ENCODE measurements at regions not wholly inside any gene's neighbourhood (a gene's known extent, or its start where the extent isn't known, plus 50 kb on each side); places are given as distances from the start of the nearest gene placed in this dataset.

GRCh38 chr11:56932572-56933220, 56.0 kb upstream of the OR5AK2 start:
- no peak for DNase-seq

- DNase-seq: no peak
Observed at GRCh38 chr11:56923116-56923515, 65.6 kb upstream of the OR5AK2 start.

DNA sequence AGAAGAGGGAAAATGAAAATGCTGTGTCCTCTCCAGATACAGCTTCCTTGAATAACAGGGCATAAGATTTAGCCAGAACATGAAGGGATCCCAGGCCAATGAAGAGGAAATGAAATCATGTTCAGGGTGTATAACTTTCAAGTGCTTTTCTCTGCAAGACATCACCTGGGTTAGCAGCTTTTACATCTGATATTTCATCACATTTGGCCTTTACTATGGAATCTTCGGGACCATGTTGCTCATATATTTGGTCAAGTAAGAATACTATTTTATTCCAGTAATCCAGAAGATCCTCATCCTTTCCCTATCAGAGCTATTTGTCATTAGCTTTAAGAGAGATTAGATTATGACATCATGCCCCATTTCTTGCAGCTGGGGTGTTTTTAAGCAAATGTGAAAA, 66.3 kb upstream of the OR5AK2 start:
- DNase-seq: no peak

DNA sequence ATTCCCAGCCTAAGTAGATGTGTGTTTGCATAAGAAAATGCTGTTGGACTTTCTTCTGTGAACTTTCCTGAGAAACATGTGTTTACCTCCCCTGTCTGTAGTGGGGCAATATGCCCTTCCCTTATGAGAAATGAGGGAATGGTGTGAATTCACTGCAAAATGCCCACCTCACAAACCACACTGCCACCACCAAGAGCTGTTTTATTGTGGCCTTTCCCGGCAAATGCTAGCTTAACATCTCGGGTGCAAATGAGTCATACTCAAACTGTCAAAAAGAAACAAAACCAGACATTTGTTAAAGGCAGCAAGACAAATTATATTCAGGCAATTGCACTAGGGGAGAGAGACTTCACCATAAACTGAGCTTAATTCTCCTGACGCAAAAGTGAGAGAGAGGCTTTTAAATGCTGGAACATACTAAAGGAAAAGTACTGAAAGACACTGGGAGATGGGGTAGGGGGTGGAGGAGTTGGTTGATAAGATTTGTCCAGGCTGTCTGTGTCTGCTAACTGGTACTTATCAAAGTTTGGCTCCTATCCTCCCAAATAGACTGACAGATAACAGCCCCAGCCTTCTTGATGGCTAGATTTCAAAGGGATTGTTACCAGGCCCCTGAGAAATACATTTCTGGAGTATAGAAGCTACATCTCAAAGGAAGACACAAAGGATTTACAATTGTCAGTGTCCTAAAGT, 70.9 kb upstream of the OR5AK2 start:
- no peak for DNase-seq

GRCh38 chr11:56916587-56916986, 72.1 kb upstream of the OR5AK2 start:
- DNase-seq: no peak

DNA sequence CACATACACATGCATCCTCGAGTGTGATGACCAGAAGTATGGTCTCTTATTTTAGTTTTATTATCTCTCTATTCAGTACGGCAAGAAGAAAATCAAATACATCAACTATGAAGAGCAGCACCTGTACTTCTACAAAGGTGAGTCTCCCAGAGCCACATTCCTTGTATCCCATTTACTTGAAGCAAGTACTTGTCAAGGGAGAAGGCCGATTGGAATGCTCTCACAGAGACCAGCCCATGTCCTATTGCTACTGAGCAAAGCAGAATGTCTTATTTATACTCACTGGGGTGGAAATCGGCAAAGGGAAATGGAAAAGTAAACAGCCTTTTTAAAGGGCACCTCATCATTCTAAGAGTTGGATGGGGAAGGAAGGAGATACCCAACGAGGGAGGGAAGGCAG, 72.6 kb upstream of the OR5AK2 start:
- DNase-seq: no peak

GRCh38 chr11:56911312-56911711, 77.4 kb upstream of the OR5AK2 start:
- no peak for DNase-seq

- no peak for DNase-seq
Observed at GRCh38 chr11:56910785-56911184, 77.9 kb upstream of the OR5AK2 start.

DNA sequence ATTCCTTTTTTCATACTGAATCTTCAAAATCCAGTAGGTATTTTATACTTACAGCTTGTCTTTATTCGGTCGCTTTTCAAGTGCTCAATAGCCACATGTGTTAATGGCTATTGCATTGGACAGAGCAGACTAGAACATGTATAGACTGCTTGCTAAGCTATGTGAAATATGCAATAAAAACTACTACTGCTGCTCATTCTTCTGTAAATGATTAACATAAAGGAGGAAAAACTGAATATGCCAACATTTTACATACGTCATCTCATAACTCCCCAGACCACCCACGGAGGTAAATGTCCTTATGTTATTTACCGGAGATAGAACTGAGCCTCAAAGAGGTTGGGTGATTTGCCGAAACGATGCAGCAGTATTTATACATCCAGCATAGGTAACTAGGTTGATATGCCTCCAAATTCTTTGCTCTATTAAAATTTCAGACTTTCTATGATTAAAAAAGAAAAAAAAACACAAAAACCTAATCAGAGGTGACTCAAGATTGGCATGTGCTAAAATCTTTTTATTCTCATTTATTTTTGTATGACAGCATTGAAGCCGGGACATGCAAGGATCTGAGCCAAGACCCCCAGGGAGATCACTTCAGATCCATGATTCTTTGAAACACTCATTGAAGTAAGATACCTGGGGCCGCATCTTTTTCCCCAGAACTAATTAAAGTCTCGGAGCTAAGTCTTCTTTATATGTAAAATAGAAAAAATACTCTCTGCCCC, 78.5 kb upstream of the OR5AK2 start:
- no peak for DNase-seq

- no peak for DNase-seq
Observed at GRCh38 chr11:56909563-56909962, 79.2 kb upstream of the OR5AK2 start.

GRCh38 chr11:56909080-56909479, 79.6 kb upstream of the OR5AK2 start:
- no peak for DNase-seq

GRCh38 chr11:56906683-56907148, 82.0 kb upstream of the OR5AK2 start:
- no peak for DNase-seq

GRCh38 chr11:56905936-56906335, 82.8 kb upstream of the OR5AK2 start:
- no peak for DNase-seq

DNA sequence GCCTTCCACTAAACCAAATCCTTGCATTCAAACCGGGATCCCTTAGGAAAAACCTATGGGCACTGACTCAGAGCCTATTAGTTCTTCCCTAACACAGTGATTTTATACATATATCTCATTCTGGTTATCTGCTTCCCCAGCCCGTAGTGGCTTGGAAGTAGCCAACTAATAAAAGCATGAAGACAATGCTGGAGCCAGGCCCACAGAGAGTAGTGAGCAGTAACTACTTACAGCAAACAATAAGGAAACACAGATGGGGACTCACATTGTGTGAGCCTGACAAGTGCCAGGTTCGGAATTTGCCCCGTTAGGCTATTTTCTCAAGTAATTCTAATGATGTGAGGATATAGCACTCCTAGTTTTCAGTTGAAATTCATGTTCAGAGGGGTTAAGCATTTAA, 83.3 kb upstream of the OR5AK2 start:
- DNase-seq: no peak

GRCh38 chr11:56898856-56899255, 89.9 kb upstream of the OR5AK2 start:
- DNase-seq: no peak

GRCh38 chr11:56890584-56891305, 98.0 kb upstream of the OR5AK2 start:
- no peak for DNase-seq

- DNase-seq: no peak
Observed at GRCh38 chr11:56889986-56890385, 98.7 kb upstream of the OR5AK2 start.

GRCh38 chr11:56887940-56888339, 100.8 kb upstream of the OR5AK2 start:
- DNase-seq: no peak

DNA sequence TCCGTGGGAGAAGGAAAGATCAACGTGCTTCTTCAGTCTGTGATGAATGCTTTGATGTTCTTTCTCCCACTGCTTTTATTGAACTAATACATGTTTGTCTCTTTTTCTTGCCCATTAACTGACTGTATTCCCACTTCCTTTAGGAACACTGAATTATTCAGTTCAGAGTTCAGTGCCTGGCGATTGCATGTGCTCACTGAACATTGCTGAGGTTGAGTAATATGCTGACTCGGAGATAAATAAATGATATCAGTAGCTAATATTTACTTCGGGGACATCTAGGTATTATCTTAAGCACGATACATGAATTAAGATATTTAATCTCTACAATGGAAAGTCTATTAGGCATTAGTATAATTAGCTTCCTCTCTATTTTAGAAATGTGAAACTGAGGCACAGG, 102.3 kb upstream of the OR5AK2 start:
- no peak for DNase-seq

GRCh38 chr11:56885854-56886253, 102.9 kb upstream of the OR5AK2 start:
- DNase-seq: no peak

GRCh38 chr11:56885177-56885576, 103.5 kb upstream of the OR5AK2 start:
- DNase-seq: no peak

DNA sequence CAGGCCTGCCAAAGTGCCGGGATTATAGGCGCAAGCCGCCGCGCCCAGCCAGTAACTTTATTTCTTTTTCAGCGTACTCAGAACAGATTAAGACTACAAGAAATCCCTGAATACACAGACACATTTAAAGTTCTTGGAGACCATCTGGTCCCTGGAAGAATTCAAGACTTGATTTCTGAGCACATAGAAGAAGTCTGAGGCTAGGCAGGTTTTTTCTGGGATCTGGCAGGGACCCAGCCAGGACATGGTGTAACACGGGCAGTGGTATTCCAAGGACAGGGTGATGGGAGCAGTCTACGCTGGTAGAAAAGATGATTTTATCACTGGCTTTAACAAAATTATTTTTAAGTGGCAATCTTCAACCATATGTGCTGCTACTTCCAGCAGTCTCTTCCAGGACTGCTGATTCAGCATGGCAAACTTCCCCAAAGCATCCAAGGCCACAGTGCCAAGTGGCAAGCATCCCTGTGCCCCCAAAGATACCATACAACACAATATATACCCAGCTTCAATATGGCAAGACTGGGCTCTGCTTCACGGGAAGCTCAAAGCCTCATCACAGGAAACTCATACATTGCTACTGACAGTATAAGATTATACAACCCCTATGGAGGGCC, 105.2 kb upstream of the OR5AK2 start:
- no peak for DNase-seq

All from NCI-H146 (cell line).